ENCODE measurements at regions not wholly inside any gene's neighbourhood (a gene's known extent, or its start where the extent isn't known, plus 50 kb on each side); places are given as distances from the start of the nearest gene placed in this dataset.

GRCh38 chr5:1698589-1699316 is 100.9 kb downstream of the MRPL36 start:
- WGBS, 2 donors: 70 to 72% methylated on average over 12 of the region's 12 CpGs
- H3K4me1 ChIP-seq: no peaks in the 10 kb centered on the region
- intact Hi-C loops (cut with DNase I): no loop called here

GRCh38 chr5:1692381-1692780 is 107.3 kb downstream of the MRPL36 start:
- Histone ChIP-seq H3K27ac (no peak overlapping the region), H3K36me3 (no peaks in the 10 kb centered on the region), H3K4me3 (no peak overlapping the region), H3K4me1 (no peaks in the 10 kb centered on the region), H3K9me3 (no peaks in the 10 kb centered on the region), H3K27me3 (no peaks in the 10 kb centered on the region)
- intact Hi-C loops (cut with DNase I): no loop called here
- WGBS, 2 donors: 51 to 57% methylated on average over 2 of the region's 2 CpGs
- no peak for DNase-seq
- TF ChIP-seq CTCF (IDR thresholded peaks at IDR 0.05): no peak
- TF ChIP-seq POLR2A (IDR thresholded peaks at IDR 0.05): no peak

More at GRCh38 chr5:1698589-1699316, 100.9 kb downstream of the MRPL36 start:
- Histone ChIP-seq H3K27ac (no peak overlapping the region), H3K9me3 (no peaks in the 10 kb centered on the region), H3K36me3 (no peaks in the 10 kb centered on the region), H3K27me3 (peaks cover 0 to 31% (median 0%) of the 10 kb centered on the region in 4 donors), H3K4me3 (no peak overlapping the region)
- no peak for DNase-seq
- TF ChIP-seq POLR2A (IDR thresholded peaks at IDR 0.05) (no peak), CTCF (IDR thresholded peaks at IDR 0.05) (no peak)

- H3K4me1 ChIP-seq: no peaks in the 10 kb centered on the region
- no peak overlapping the region for H3K27ac ChIP-seq
- no peak overlapping the region for H3K4me3 ChIP-seq
- WGBS, 2 donors: 66 to 75% methylated on average over 4 to 7 of the region's 13 CpGs
- no peaks in the 10 kb centered on the region for H3K36me3 ChIP-seq
- DNase-seq: no peak
- H3K9me3 ChIP-seq: no peaks in the 10 kb centered on the region
- intact Hi-C loops (cut with DNase I): no loop called here
- H3K27me3 ChIP-seq: peaks cover 0 to 18% (median 0%) of the 10 kb centered on the region in 4 donors
- no peak for TF ChIP-seq POLR2A (IDR thresholded peaks at IDR 0.05)
- no peak for TF ChIP-seq CTCF (IDR thresholded peaks at IDR 0.05)
Observed at GRCh38 chr5:1687301-1687970, 112.2 kb downstream of the MRPL36 start.

- WGBS, 2 donors: 52 to 59% methylated on average over 4 to 12 of the region's 18 CpGs
- TF ChIP-seq POLR2A (IDR thresholded peaks at IDR 0.05) (no peak), CTCF (IDR thresholded peaks at IDR 0.05) (no peak)
- Histone ChIP-seq H3K27ac (no peak overlapping the region), H3K4me1 (no peaks in the 10 kb centered on the region), H3K36me3 (no peaks in the 10 kb centered on the region), H3K4me3 (no peak overlapping the region), H3K9me3 (no peaks in the 10 kb centered on the region), H3K27me3 (peaks cover 0 to 27% (median 0%) of the 10 kb centered on the region in 4 donors)
- no peak for DNase-seq
- intact Hi-C loops (cut with DNase I): no loop called here
Observed at GRCh38 chr5:1686016-1686802, 113.4 kb downstream of the MRPL36 start.

GRCh38 chr5:1685066-1685465 is 114.6 kb downstream of the MRPL36 start:
- H3K27ac ChIP-seq: no peak overlapping the region
- TF ChIP-seq POLR2A (IDR thresholded peaks at IDR 0.05) (no peak), CTCF (IDR thresholded peaks at IDR 0.05) (no peak)
- no peak for DNase-seq
- H3K36me3 ChIP-seq: no peaks in the 10 kb centered on the region
- H3K9me3 ChIP-seq: no peaks in the 10 kb centered on the region
- 78 to 81% methylated on average over 10 of the region's 10 CpGs for WGBS, 2 donors
- H3K4me1 ChIP-seq: no peaks in the 10 kb centered on the region
- H3K4me3 ChIP-seq: no peak overlapping the region
- intact Hi-C loops (cut with DNase I): no loop called here
- peaks cover 0 to 27% (median 0%) of the 10 kb centered on the region in 4 donors for H3K27me3 ChIP-seq

Data from esophagus squamous epithelium (tissue), 5 donors.